ENCODE measurements at regions not wholly inside any gene's neighbourhood (a gene's known extent, or its start where the extent isn't known, plus 50 kb on each side); places are given as distances from the start of the nearest gene placed in this dataset.

DNA sequence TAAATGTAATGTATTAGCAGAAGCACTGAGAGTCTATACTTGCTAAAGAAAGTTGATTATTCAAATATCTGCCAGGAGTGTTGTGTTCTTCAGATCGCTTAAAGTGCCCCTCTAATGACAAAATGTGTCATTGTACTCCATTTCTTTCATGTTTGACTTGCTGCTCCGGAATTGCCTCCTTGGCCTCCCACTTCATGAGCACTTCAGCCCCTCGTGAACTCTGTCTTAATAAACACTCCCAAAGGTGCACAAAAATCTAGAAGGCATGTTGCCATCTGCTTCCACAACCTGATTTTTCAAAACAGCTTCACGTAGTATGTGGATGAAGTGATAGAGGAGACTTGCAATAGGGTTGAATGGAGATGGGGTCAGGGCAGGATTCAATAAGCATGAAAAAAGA, 396.1 kb downstream of the TDRD15 start:
- TF ChIP-seq CTCF (CRISPR knock-in tag; IDR thresholded peaks at IDR 0.05) (no peak), ZNF570 (CRISPR knock-in tag; IDR thresholded peaks at IDR 0.05; ENCODE audit: borderline replicate concordance) (no peak), JUND (CRISPR knock-in tag; IDR thresholded peaks at IDR 0.05) (no peak), ATF1 (CRISPR knock-in tag; IDR thresholded peaks at IDR 0.05) (no peak), ZNF136 (CRISPR knock-in tag; IDR thresholded peaks at IDR 0.05; ENCODE audit: low read depth) (no peak), PHF8 (CRISPR knock-in tag; IDR thresholded peaks at IDR 0.05) (no peak), MBD4 (IDR thresholded peaks at IDR 0.05; ENCODE audit: borderline replicate concordance, low read length) (no peak), ZNF138 (CRISPR knock-in tag; IDR thresholded peaks at IDR 0.05; ENCODE audit: low read depth) (no peak)

Measured in HepG2 (cell line).